HFFc6 (cell line): ENCODE measurements at regions not wholly inside any gene's neighbourhood (a gene's known extent, or its start where the extent isn't known, plus 50 kb on each side); places are given as distances from the start of the nearest gene placed in this dataset.

ENCODE experiments used
- DNase-seq: peaks from one replicate; pipeline ENCODE4 v3.0.0-alpha.2; 2018
- H3K27ac Mint-ChIP-seq: 2 replicates; pipeline ENCODE4 v1.8.0; 2020; ENCODE audit warnings: mild to moderate bottlenecking, mixed read lengths
- H3K27me3 Mint-ChIP-seq: 2 replicates; pipeline ENCODE4 v1.8.0; 2021; ENCODE audit warnings: mild to moderate bottlenecking, moderate library complexity, mixed read lengths; ENCODE audit not compliant: insufficient read depth
- H3K36me3 Mint-ChIP-seq: 2 replicates; pipeline ENCODE4 v1.8.0; 2021; ENCODE audit warnings: low read depth, mixed read lengths
- H3K4me1 Mint-ChIP-seq: 2 replicates; pipeline ENCODE4 v1.8.0; 2020; ENCODE audit warnings: low read depth, mixed read lengths
- H3K4me3 Mint-ChIP-seq: 2 replicates; pipeline ENCODE4 v1.8.0; 2020; ENCODE audit warnings: mild to moderate bottlenecking, moderate library complexity, mixed read lengths
- H3K9me3 Mint-ChIP-seq: 2 replicates; pipeline ENCODE4 v1.8.0; 2020; ENCODE audit warnings: mild to moderate bottlenecking, mixed read lengths
- TF ChIP-seq, protein P1 (sequence below): fragments of 200-600 bp; sonication (generic); IDR thresholded peaks from 2 replicates; pipeline ENCODE4 v1.5.0; 2021; ENCODE audit warnings: antibody characterized with exemption, mild to moderate bottlenecking

DNA sequence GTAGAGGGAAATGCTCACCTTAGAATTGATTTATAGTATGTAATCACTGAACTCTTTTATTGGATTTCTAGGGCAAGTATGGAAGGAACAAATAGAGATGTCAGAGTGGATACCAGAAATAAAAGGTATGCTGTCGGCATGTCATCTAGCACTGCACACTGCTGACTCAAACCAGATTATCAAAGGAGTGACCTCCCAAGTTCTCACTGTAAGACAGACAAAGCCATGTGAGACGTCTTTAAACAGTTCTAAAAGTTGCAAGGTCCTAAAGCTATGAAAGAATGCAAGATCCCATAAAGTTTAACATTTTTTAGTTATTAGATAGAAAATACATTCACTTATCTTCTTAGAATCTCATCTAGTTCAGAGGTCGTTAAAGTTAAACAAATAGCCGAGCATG, 70.0 kb upstream of the CPM start:
- TF ChIP-seq, protein P1, sequence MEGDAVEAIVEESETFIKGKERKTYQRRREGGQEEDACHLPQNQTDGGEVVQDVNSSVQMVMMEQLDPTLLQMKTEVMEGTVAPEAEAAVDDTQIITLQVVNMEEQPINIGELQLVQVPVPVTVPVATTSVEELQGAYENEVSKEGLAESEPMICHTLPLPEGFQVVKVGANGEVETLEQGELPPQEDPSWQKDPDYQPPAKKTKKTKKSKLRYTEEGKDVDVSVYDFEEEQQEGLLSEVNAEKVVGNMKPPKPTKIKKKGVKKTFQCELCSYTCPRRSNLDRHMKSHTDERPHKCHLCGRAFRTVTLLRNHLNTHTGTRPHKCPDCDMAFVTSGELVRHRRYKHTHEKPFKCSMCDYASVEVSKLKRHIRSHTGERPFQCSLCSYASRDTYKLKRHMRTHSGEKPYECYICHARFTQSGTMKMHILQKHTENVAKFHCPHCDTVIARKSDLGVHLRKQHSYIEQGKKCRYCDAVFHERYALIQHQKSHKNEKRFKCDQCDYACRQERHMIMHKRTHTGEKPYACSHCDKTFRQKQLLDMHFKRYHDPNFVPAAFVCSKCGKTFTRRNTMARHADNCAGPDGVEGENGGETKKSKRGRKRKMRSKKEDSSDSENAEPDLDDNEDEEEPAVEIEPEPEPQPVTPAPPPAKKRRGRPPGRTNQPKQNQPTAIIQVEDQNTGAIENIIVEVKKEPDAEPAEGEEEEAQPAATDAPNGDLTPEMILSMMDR: no peak
- H3K27me3 Mint-ChIP-seq: no peaks in the 10 kb centered on the region
- peak; percentile 61 for DNase-seq

DNA sequence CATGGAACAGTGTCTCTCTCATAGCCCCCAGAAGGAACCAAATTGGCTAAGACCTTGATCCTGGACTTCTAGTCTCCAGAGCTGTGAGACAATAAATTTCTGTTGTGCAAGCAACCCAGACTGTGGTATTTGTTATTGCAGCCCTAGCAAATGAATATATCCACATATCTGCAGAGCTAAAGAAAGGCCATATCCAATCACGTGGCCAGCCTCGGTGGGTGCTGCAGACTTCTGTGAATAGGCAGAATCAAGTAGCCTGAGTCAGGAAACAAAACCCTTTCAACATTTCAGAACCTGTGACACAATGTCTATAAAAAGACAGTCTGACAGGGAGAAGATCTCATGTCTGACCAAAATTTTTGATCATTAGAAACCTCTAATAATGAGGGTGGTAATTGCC, 71.0 kb upstream of the CPM start:
- Mint-ChIP-seq H3K36me3 (peaks cover 8% of the 10 kb centered on the region; the same call in 1 of the 2 replicates), H3K4me1 (peaks cover 87% of the 10 kb centered on the region), H3K9me3 (no peaks in the 10 kb centered on the region), H3K27me3 (no peaks in the 10 kb centered on the region), H3K4me3 (no peak overlapping the region), H3K27ac (no peak overlapping the region)
- TF ChIP-seq, protein P1: no peak
- DNase-seq: no peak

More for the DNA sequence above, 70.0 kb upstream of the CPM start:
- Mint-ChIP-seq H3K27ac (peak overlapping the region; percentile 36), H3K9me3 (peaks cover 3% of the 10 kb centered on the region; the same call in 1 of the 2 replicates), H3K36me3 (peaks cover 8% of the 10 kb centered on the region), H3K4me3 (peak overlapping the region; percentile 1; the same call in 1 of the 2 replicates), H3K4me1 (peaks cover 77% of the 10 kb centered on the region)

DNA sequence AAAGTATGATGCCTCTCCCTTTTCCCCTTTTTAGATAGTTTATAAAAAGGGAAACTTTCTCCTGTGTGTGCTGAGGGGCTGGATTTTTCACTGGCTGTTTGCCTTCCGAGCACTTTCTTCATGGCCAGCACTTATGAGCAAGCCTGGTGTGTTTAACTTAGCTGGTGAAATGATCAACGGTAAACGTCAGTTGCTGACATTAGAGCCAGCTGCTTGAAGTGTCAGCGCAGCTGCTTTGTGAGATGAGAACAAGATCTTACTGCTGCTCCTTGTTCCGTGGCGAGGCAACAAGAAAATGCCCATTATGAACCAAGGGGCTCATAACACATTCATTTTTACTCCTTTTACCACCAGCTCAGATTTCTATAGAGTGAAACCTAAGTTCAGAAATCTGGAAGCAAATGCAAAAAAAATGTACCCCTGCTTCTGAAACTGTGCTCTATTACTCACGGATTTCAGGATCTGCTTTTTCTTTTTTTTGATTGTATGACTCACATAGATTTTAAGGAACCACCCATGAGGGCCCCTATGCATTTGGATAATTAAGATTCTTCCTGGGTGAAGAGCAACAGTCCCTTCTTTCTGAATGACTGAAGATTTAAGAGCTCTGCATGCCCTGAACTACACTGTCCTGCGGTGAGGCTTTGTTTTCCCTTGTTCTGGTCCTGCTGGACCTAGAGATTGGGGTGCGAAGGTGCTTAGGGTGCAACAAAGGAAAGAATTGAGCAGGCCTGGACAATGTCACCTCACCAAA, 74.3 kb upstream of the CPM start:
- Mint-ChIP-seq H3K4me3 (peak overlapping the region; percentile 85), H3K9me3 (no peaks in the 10 kb centered on the region), H3K27ac (peak overlapping the region; percentile 92), H3K27me3 (no peaks in the 10 kb centered on the region), H3K36me3 (no peaks in the 10 kb centered on the region), H3K4me1 (peaks cover 58% of the 10 kb centered on the region)
- DNase-seq: peak; percentile 48
- TF ChIP-seq, protein P1: no peak

DNA sequence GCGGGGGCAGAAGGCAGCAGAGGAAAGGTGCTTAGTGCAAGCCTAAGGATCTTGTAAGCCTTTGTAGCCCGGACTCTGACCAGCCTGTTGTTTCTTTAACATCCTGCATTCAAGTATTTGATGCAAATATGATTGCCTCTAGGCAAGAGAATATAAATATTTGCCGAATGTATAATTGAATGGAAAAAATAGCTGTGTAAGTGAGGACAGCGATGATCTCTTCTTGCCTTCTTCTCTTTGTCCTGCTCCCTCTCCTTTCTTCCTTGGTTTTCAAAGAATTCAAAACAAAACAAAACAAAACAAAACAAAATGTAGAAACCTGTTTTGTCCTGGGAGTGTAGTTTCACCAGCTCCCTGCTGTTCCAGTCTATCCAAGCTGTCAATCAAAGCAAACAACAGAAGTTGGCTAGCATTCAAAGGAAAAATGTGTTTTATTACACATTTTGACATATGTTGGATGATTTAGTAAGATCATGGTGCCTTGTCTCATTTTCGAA, 74.9 kb upstream of the CPM start:
- Mint-ChIP-seq H3K9me3 (no peaks in the 10 kb centered on the region), H3K4me3 (peak overlapping the region; percentile 85), H3K4me1 (peaks cover 52% of the 10 kb centered on the region), H3K27ac (peak overlapping the region; percentile 92), H3K27me3 (no peaks in the 10 kb centered on the region), H3K36me3 (0 out of 2 replicates have a peak, but pooled peaks cover under 1% of the 10 kb centered on the region)
- no peak for DNase-seq
- TF ChIP-seq, protein P1: no peak

DNA sequence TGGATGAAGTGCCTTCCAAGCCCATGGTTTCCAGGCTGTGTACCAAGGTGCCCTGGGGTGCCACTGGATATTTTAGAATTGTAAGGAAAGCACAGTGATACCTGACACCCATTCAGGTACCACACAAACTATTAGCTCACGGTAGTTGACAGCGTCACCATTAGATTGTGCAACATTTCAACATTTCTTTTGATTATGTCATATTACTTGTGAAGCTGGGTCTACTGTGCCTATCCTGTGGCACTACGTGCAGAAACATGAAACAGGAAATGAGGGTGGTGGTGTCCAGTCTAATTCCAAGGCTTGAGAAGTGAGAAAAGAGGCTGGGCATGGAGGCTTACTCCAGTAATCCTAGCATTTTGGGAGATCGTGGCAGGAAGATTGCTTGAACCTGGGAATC, 75.5 kb upstream of the CPM start:
- Mint-ChIP-seq H3K4me3 (no peak overlapping the region), H3K27me3 (no peaks in the 10 kb centered on the region), H3K27ac (no peak overlapping the region), H3K9me3 (no peaks in the 10 kb centered on the region), H3K4me1 (peaks cover 46% of the 10 kb centered on the region), H3K36me3 (0 out of 2 replicates have a peak, but pooled peaks cover 4% of the 10 kb centered on the region)
- TF ChIP-seq, protein P1: no peak
- no peak for DNase-seq
